ENCODE measurements at regions not wholly inside any gene's neighbourhood (a gene's known extent, or its start where the extent isn't known, plus 50 kb on each side); places are given as distances from the start of the nearest gene placed in this dataset.

DNA sequence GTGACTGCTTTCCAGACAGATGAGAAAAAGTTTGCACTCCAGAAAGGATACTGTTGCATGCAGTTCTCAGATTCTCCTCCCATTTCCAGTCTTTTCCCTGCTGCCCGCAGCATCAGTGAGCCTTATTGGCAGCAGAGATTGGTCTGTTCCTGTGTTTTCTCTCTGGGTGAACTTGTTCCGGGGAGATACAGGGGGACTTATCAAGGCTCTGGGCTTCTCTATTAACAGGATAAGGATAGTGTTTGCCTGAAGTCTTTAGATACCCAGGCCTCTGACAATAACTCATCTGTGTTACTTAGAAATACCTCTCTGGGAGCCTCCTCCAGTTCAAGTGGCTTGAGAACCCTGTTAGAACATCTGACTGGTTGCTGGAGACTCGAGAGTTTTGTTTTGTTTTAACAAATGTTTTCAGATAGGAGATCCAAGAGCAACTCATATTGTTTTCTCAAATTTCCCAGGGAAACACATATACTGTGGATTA, 154.7 kb downstream of the BLID start:
- TF ChIP-seq POLR2A (IDR thresholded peaks at IDR 0.05), result no peak
- TF ChIP-seq, protein P1, sequence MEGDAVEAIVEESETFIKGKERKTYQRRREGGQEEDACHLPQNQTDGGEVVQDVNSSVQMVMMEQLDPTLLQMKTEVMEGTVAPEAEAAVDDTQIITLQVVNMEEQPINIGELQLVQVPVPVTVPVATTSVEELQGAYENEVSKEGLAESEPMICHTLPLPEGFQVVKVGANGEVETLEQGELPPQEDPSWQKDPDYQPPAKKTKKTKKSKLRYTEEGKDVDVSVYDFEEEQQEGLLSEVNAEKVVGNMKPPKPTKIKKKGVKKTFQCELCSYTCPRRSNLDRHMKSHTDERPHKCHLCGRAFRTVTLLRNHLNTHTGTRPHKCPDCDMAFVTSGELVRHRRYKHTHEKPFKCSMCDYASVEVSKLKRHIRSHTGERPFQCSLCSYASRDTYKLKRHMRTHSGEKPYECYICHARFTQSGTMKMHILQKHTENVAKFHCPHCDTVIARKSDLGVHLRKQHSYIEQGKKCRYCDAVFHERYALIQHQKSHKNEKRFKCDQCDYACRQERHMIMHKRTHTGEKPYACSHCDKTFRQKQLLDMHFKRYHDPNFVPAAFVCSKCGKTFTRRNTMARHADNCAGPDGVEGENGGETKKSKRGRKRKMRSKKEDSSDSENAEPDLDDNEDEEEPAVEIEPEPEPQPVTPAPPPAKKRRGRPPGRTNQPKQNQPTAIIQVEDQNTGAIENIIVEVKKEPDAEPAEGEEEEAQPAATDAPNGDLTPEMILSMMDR (IDR thresholded peaks at IDR 0.05), result no peak
